ENCODE measurements at regions not wholly inside any gene's neighbourhood (a gene's known extent, or its start where the extent isn't known, plus 50 kb on each side); places are given as distances from the start of the nearest gene placed in this dataset.

- TF ChIP-seq ZXDC (CRISPR knock-in tag; IDR thresholded peaks at IDR 0.05), result no peak
- no peak for TF ChIP-seq ZNF724P (CRISPR knock-in tag; IDR thresholded peaks at IDR 0.05; ENCODE audit: borderline replicate concordance)
- TF ChIP-seq AKNA (CRISPR knock-in tag; IDR thresholded peaks at IDR 0.05; ENCODE audit: borderline replicate concordance), result no peak
- peak; percentile 75; the same call in 1 of the 2 replicates for TF ChIP-seq HOMEZ (CRISPR knock-in tag; IDR thresholded peaks at IDR 0.05; ENCODE audit: low read depth)
- no peak for TF ChIP-seq ZNF879 (CRISPR knock-in tag; IDR thresholded peaks at IDR 0.05)
- peak; percentile 63; the same call in 1 of the 2 replicates for TF ChIP-seq ZNF607 (CRISPR knock-in tag; IDR thresholded peaks at IDR 0.05; ENCODE audit: borderline replicate concordance)
- no peak for TF ChIP-seq ZNF382 (CRISPR knock-in tag; IDR thresholded peaks at IDR 0.05; ENCODE audit: borderline replicate concordance)
- peak; percentile 15; the same call in 1 of the 2 replicates for TF ChIP-seq ZNF816 (CRISPR knock-in tag; IDR thresholded peaks at IDR 0.05; ENCODE audit: borderline replicate concordance)
- 0 out of 2 replicates have a peak, but pooled peaks have one; percentile 36 for TF ChIP-seq ZSCAN22 (CRISPR knock-in tag; IDR thresholded peaks at IDR 0.05)
- no peak; the same call in 1 of the 2 replicates for TF ChIP-seq ZNF569 (CRISPR knock-in tag; IDR thresholded peaks at IDR 0.05; ENCODE audit: borderline replicate concordance)
- no peak for TF ChIP-seq ZIK1 (CRISPR knock-in tag; IDR thresholded peaks at IDR 0.05; ENCODE audit: borderline replicate concordance, low read depth)
- no peak for TF ChIP-seq EEA1 (CRISPR knock-in tag; IDR thresholded peaks at IDR 0.05; ENCODE audit: borderline replicate concordance)
- TF ChIP-seq ZNF251 (CRISPR knock-in tag; IDR thresholded peaks at IDR 0.05), result no peak
- peak; percentile 30 for TF ChIP-seq RBM39 (IDR thresholded peaks at IDR 0.05; ENCODE audit: low read depth, low read length, poor library complexity, severe bottlenecking)
- peak; percentile 56; the same call in 1 of the 2 replicates for TF ChIP-seq BCL3 (CRISPR knock-in tag; IDR thresholded peaks at IDR 0.05)
- TF ChIP-seq GTF2F1 (IDR thresholded peaks at IDR 0.05; ENCODE audit: low read length), result no peak
- TF ChIP-seq ZNF616 (CRISPR knock-in tag; IDR thresholded peaks at IDR 0.05; ENCODE audit: low read depth), result no peak; the same call in 1 of the 2 replicates
- peak; percentile 94 for TF ChIP-seq MAFF (IDR thresholded peaks at IDR 0.05; ENCODE audit: low read depth, low read length)
These were observed 252.4 kb downstream of the TOMM20 start (continued) for GRCh38 chr1:234875953-234876855.
